ENCODE measurements at regions not wholly inside any gene's neighbourhood (a gene's known extent, or its start where the extent isn't known, plus 50 kb on each side); places are given as distances from the start of the nearest gene placed in this dataset.

DNA sequence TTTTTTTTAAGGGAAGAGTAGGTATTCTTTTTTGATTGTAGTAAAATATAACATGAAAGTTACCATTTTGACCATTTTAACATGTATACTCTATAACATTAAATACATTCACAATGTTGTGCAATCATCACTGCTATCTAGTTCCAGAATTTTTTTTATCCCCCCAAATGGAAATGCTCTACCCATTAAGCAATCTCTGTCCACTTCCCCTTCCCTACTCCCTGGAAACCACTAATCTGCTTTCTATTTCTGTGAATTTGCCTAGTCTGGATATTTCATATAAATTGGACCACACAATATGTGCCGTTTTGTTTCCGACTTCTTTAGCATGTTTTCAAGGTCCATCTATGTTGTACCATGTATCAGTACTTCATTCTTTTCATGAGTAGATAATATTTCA is 429.5 kb downstream of the TLE1 start:
- no peak for DNase-seq (ENCODE audit: low read depth)

- no peak for DNase-seq (ENCODE audit: low read depth)
These were observed 433.0 kb downstream of the TLE1 start for GRCh38 chr9:81256368-81256767.

GRCh38 chr9:81250606-81251005 is 438.7 kb downstream of the TLE1 start:
- DNase-seq (ENCODE audit: low read depth): no peak

GRCh38 chr9:81250041-81250440 is 439.3 kb downstream of the TLE1 start:
- DNase-seq (ENCODE audit: low read depth): no peak

GRCh38 chr9:81245254-81245956 is 443.9 kb downstream of the TLE1 start:
- DNase-seq (ENCODE audit: low read depth): no peak

DNA sequence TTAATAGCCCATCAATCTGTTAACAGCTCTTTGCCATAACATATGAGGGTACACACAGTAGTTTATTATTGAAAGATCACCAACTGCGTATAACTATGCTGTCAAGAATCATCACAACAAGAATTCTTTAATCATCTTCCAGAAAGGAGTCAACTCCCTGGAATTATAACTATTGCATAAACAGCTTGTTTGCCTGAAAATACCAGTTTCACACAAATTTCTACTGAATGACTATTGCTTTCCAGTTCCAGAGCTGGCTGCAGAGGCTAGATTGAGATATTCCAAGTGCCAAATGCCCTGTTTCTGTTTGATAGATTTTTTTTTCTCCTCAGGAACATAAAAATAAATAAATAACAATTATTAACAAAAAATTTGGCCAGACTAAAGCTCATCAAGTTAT is 444.7 kb downstream of the TLE1 start:
- no peak for DNase-seq (ENCODE audit: low read depth)

GRCh38 chr9:81242866-81243265 is 446.5 kb downstream of the TLE1 start:
- DNase-seq (ENCODE audit: low read depth): no peak

- no peak for DNase-seq (ENCODE audit: low read depth)
These were observed 450.0 kb downstream of the TLE1 start for GRCh38 chr9:81239388-81239787.

- DNase-seq (ENCODE audit: low read depth): no peak
These were observed 451.6 kb downstream of the TLE1 start for GRCh38 chr9:81237565-81238231.

DNA sequence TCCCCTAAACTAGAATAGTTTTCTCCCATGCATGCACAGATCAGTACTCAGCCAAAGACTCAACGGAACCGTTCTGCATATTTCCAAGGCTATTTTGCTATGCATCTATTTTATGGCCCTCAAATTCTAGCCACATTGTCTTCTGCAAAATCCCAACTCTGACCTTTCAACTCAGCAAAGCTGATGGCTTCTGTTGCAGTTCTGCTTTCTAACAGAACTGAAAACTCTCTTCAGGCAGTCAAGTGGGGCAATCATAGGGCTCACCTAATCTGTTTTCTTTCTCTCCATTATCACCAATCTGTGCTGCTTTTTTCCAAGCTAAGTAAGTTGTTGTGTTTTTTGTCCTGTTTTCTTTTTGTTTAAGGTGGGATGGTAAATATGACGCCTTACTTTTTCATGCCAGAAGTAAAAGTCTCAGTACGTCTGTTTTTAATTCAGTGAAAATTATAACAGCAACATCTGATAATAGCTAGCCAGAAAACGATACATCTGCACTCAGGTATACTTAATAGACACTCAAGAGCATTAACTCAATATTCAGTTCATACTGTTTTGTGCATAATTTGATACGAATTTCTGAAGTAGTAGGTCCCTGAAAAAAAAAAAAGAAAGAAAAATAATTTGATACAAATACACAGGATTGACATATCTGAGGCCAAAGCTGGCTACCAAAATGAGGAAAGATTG is 454.3 kb downstream of the TLE1 start:
- DNase-seq (ENCODE audit: low read depth): no peak

DNA sequence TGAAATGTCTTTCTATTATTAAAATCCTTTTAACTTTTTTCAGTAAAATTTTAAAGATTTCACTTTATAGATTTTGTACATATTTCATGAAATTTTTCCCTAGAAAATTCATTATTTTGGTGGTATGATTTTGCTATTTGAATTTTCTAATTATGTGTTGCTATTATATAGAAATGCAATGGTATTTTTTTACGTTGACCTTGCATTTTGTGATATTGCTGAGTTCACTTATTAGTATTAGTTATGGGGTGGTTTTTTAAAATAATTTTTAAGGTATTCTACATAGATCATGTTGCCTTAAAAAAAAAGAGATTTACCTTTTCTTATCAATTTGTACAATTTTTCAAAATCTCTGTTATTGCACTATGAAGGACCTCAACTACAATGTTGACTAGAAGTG is 458.3 kb downstream of the TLE1 start:
- no peak for DNase-seq (ENCODE audit: low read depth)

DNA sequence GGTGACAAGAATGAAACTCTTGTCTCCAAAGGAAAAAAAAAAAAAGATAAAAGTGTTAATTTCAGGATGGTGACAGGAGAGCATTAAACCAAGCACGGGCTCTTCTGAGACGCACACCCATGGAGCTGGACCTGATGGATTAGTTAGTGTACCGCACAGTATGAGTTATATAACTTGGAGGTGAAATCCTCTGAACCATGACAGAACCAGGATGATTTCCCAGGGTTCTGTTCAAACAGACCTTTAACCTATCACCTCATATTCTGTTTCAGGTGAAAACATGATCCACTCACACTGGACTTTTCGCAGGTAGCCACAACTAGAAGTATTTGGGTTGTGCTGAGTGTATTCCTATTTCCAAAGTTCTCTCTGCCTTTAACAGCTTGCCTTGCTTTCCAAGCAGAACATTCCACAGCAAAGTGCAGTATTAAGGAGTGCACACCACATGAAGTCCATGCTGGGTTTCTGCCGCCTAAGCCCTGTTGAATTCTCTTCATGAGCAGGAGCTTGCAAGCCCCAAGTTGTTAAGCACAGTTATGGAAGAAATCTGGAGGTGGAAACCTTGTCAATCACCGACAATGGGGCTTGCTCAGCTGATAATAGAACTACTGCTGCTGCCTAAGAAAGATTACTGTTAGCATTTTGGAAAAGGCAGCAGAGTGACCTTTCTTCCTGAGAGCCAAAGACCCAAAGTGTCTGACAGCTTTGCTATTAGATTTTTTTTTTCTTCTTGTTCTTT is 461.7 kb downstream of the TLE1 start:
- DNase-seq (ENCODE audit: low read depth): no peak

DNA sequence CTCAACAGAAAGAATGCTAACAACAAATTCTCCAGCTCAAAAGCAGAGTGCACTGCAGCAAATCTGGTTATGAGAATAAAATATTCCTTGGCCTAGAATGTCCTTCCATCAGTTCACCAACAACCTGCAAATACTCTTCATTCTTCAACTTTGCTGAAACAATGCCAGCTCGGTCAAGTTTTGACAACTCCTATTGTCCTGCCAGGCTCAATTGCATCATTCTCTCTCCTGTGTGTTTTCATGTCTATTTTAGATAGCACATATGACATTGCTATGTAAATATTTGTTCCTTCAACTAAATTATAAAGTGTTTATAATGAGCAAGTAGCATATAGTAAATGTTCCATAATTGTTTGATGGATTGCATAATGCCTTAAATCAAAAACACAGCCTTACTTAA is 463.8 kb downstream of the TLE1 start:
- no peak for DNase-seq (ENCODE audit: low read depth)

GRCh38 chr9:81224166-81225081 is 464.9 kb downstream of the TLE1 start:
- no peak for DNase-seq (ENCODE audit: low read depth)

GRCh38 chr9:81214975-81215374 is 474.4 kb downstream of the TLE1 start:
- no peak for DNase-seq (ENCODE audit: low read depth)

GRCh38 chr9:81213456-81213855 is 475.9 kb downstream of the TLE1 start:
- no peak for DNase-seq (ENCODE audit: low read depth)

- DNase-seq (ENCODE audit: low read depth): no peak
These were observed 477.6 kb downstream of the TLE1 start for GRCh38 chr9:81211741-81212140.

- no peak for DNase-seq (ENCODE audit: low read depth)
These were observed 481.7 kb downstream of the TLE1 start for GRCh38 chr9:81207651-81208050.

GRCh38 chr9:81202292-81202691 is 487.1 kb downstream of the TLE1 start:
- DNase-seq (ENCODE audit: low read depth): no peak

GRCh38 chr9:81195206-81195605 is 494.1 kb downstream of the TLE1 start:
- DNase-seq (ENCODE audit: low read depth): no peak

All from stimulated activated CD8-positive, alpha-beta memory T cell treated with anti-CD3 and anti-CD28 coated beads, Interleukin-12 subunit alpha, Interleukin-12 subunit beta, amount 100 ng/mL, for 1 hour (primary cell).